IMR-90 (cell line): ENCODE measurements at regions not wholly inside any gene's neighbourhood (a gene's known extent, or its start where the extent isn't known, plus 50 kb on each side); places are given as distances from the start of the nearest gene placed in this dataset.

Source experiments
- ATAC-seq: fragments of 200-7000 bp; cut with Tn5 transposase; 2 replicates; pipeline ENCODE4 v1.9.1; 2020; ENCODE audit warnings: low read depth, mild to moderate bottlenecking, moderate library complexity
- BruUV-seq: library from RNA; stranded (reverse); fragments of 400-500 nt; replicated peaks from 2 replicates; lab custom pipeline; 2021; lab: Mats Ljungman, UMichigan
- CTCF ChIA-PET: fragments of 300-600 bp; formaldehyde crosslinking; extraction: SDS; loops from one replicate; lab custom pipeline; 2021; ENCODE audit warnings: antibody characterized with exemption; lab: Yijun Ruan, JAX
- POLR2A ChIA-PET: fragments of 300-600 bp; sonication (Branson Sonifier 250); formaldehyde crosslinking; loops from one replicate; lab custom pipeline; 2022; ENCODE audit warnings: antibody characterized with exemption; ENCODE audit not compliant: unreplicated experiment; lab: Charles Lee
- DNase-seq: peaks from one replicate; pipeline ENCODE4 v3.0.0; 2013
- H2AFZ ChIP-seq: replicated peaks from 2 replicates; pipeline ENCODE3; 2013; ENCODE audit warnings: low read length, mild to moderate bottlenecking; ENCODE audit not compliant: poor library complexity
- H2AK5ac ChIP-seq: 2 replicates; pipeline ENCODE4 v1.6.1; 2013; ENCODE audit warnings: low read depth, low read length, inconsistent platforms
- H2AK9ac ChIP-seq: replicated peaks from 2 replicates; pipeline ENCODE3; 2013; ENCODE audit warnings: mild to moderate bottlenecking, low read depth, low read length, moderate library complexity; ENCODE audit not compliant: poor library complexity
- H2BK120ac ChIP-seq: 2 replicates; pipeline ENCODE4 v1.6.1; 2013; ENCODE audit warnings: low read depth, low read length, inconsistent platforms
- H2BK15ac ChIP-seq: 3 replicates; pipeline ENCODE4 v1.6.1; 2013; ENCODE audit warnings: low read depth, low read length, inconsistent platforms
- H2BK20ac ChIP-seq: 2 replicates; pipeline ENCODE4 v1.6.1; 2013; ENCODE audit warnings: low read depth, mild to moderate bottlenecking, inconsistent platforms, low read length, moderate library complexity
- H2BK5ac ChIP-seq: 2 replicates; pipeline ENCODE4 v1.6.1; 2013; ENCODE audit warnings: mild to moderate bottlenecking, low read depth, low read length, inconsistent platforms; ENCODE audit not compliant: poor library complexity, severe bottlenecking
- H3K14ac ChIP-seq: replicated peaks from 2 replicates; pipeline ENCODE4 v1.6.1; 2013; ENCODE audit warnings: low read depth, low read length, inconsistent platforms
- H3K18ac ChIP-seq: 2 replicates; pipeline ENCODE4 v1.6.1; 2013; ENCODE audit warnings: low read depth, low read length, control low read depth
- H3K23ac ChIP-seq: 2 replicates; pipeline ENCODE4 v1.6.1; 2013; ENCODE audit warnings: low read depth, low read length, inconsistent platforms
- H3K27ac ChIP-seq: 2 replicates; pipeline ENCODE4 v1.5.1; 2013; ENCODE audit warnings: mild to moderate bottlenecking, control low read depth, low read length; ENCODE audit not compliant: insufficient read depth
- H3K27me3 ChIP-seq: 2 replicates; pipeline ENCODE4 v1.6.1; 2013; ENCODE audit warnings: low read length; ENCODE audit not compliant: control insufficient read depth, insufficient read depth
- H3K36me3 ChIP-seq: 2 replicates; pipeline ENCODE4 v1.6.1; 2013; ENCODE audit warnings: low read length, mixed read lengths; ENCODE audit not compliant: control insufficient read depth, insufficient read depth
- H3K4ac ChIP-seq: 2 replicates; pipeline ENCODE4 v1.6.1; 2013; ENCODE audit warnings: low read depth, low read length, inconsistent platforms
- H3K4me1 ChIP-seq: 2 replicates; pipeline ENCODE4 v1.6.1; 2013; ENCODE audit warnings: low read length, mixed read lengths; ENCODE audit not compliant: control insufficient read depth, insufficient read depth
- H3K4me2 ChIP-seq: 2 replicates; pipeline ENCODE4 v1.6.1; 2013; ENCODE audit warnings: low read depth, mild to moderate bottlenecking, control low read depth, low read length, moderate library complexity
- H3K4me3 ChIP-seq: 2 replicates; pipeline ENCODE4 v1.5.1; 2013; ENCODE audit warnings: low read depth, mild to moderate bottlenecking, control low read depth, low read length, moderate library complexity; ENCODE audit not compliant: insufficient read depth
- H3K56ac ChIP-seq: 2 replicates; pipeline ENCODE4 v1.6.1; 2013; ENCODE audit warnings: low read length, inconsistent platforms; ENCODE audit not compliant: insufficient read depth; ENCODE audit errors: extremely low read depth
- H3K79me1 ChIP-seq, 2 experiments: 2 replicates each; pipeline ENCODE4 v1.6.1; 2013; ENCODE audit warnings: low read length in 2 of 2, inconsistent platforms in 1 of 2, low read depth in 1 of 2
- H3K9ac ChIP-seq: 2 replicates; pipeline ENCODE4 v1.6.1; 2013; ENCODE audit warnings: low read depth, low read length, control low read depth
- H3K9me1 ChIP-seq: 2 replicates; pipeline ENCODE4 v1.6.1; 2013; ENCODE audit warnings: low read length, inconsistent platforms; ENCODE audit not compliant: insufficient read depth
- H3K9me3 ChIP-seq: 2 replicates; pipeline ENCODE4 v1.6.1; 2013; ENCODE audit warnings: low read length; ENCODE audit not compliant: control insufficient read depth, insufficient read depth
- H4K20me1 ChIP-seq: 2 replicates; pipeline ENCODE4 v1.6.1; 2013; ENCODE audit warnings: low read length, inconsistent platforms; ENCODE audit not compliant: insufficient read depth
- H4K5ac ChIP-seq: 2 replicates; pipeline ENCODE4 v1.6.1; 2013; ENCODE audit warnings: mild to moderate bottlenecking, low read depth, low read length, control low read depth
- H4K8ac ChIP-seq, 2 experiments: 2 replicates each; pipeline ENCODE4 v1.6.1; 2013; ENCODE audit warnings: low read depth in 2 of 2, low read length in 2 of 2, control low read depth in 1 of 2, inconsistent platforms in 1 of 2
- H4K91ac ChIP-seq: 2 replicates; pipeline ENCODE4 v1.6.1; 2013; ENCODE audit warnings: low read depth, low read length, inconsistent platforms; ENCODE audit not compliant: insufficient read depth
- CEBPB ChIP-seq: IDR thresholded peaks from 2 replicates; pipeline ENCODE4 v1.6.1; 2012; ENCODE audit warnings: low read depth, low read length, improper control_type of control experiment
- SMC3 ChIP-seq: fragments of 150-350 bp; IDR thresholded peaks from 2 replicates; pipeline ENCODE4 v1.6.1; 2016; ENCODE audit warnings: low read depth, mild to moderate bottlenecking, antibody characterized with exemption, low read length, moderate library complexity
- WGBS, 2 experiments: methylation state at CpG; one replicate each; pipeline versions ENCODE4 v1.1.5 to v1.1.7; 2013; ENCODE audit warnings: missing lambda C conversion rate in 2 of 2; ENCODE audit not compliant: insufficient read length in 1 of 2; ENCODE audit errors: extremely low coverage in 2 of 2; 5-methylcytosine and 5-hydroxymethylcytosine counted together
- dilution Hi-C: fragments of 300-500 bp; cut with HindIII; formaldehyde crosslinking; loops from one replicate; pipeline ENCODE4 v1.14.3; 2018; ENCODE audit warnings: low sequenced_read_pairs; ENCODE audit not compliant: unreplicated experiment
- in situ Hi-C: fragments of 300-500 bp; cut with MboI; formaldehyde crosslinking; loops from 3 replicates; pipeline ENCODE4 v1.14.3; 2019; ENCODE audit warnings: low sequenced_read_pairs, inconsistent platforms, mixed read lengths
- intact Hi-C: fragments of 100-400 bp; cut with micrococcal nuclease; formaldehyde crosslinking; loops from 2 replicates; pipeline ENCODE4 v1.10.0; 2022

GRCh38 chr2:172293952-172294351 is 133.4 kb upstream of the ITGA6 start:
- Histone ChIP-seq H3K9me1 (no peaks in the 10 kb centered on the region), H3K4ac (no peak overlapping the region), H3K23ac (no peak overlapping the region), H3K27ac (no peak overlapping the region), H4K91ac (no peak overlapping the region), H3K4me2 (no peak overlapping the region), H3K4me3 (no peak overlapping the region), H2BK120ac (no peak overlapping the region), H2BK15ac (no peak overlapping the region), H3K56ac (no peak overlapping the region), H3K9ac (no peak overlapping the region), H3K79me1 (no peaks in the 10 kb centered on the region), H3K4me1 (peaks cover 6% of the 10 kb centered on the region; the same call in 1 of the 2 replicates), H2AFZ (peak overlapping the region; percentile 70), H2BK20ac (no peak overlapping the region), H4K5ac (no peak overlapping the region; the same call in 1 of the 2 replicates), H3K36me3 (no peaks in the 10 kb centered on the region), H2BK5ac (no peak overlapping the region), H2AK5ac (no peak overlapping the region), H4K20me1 (no peaks in the 10 kb centered on the region), H3K27me3 (no peaks in the 10 kb centered on the region), H3K9me3 (no peaks in the 10 kb centered on the region), H4K8ac (peak overlapping the region in 1 of 2 experiments; percentile 34; a peak in 1 of 4 replicates), H3K14ac (no peak overlapping the region), H3K18ac (peak overlapping the region; percentile 45; the same call in 1 of the 2 replicates), H2AK9ac (no peak overlapping the region)
- CTCF ChIA-PET = interaction anchor here (0.6 kb wide), 2 partner anchors 158 to 1872 kb away, joined by 3 read pairs; no protein-coding TSS in a partner anchor
- TF ChIP-seq CEBPB (peak; percentile 68), SMC3 (no peak)
- BruUV-seq = no TSS peak
- peak; percentile 62 for DNase-seq
- POLR2A ChIA-PET = interaction anchor here (0.5 to 0.7 kb wide), 2 partner anchors 15 to 20 kb away, joined by 3 read pairs; no protein-coding TSS in a partner anchor
- dilution Hi-C loops (no loop called here), in situ Hi-C loops (no loop called here), intact Hi-C loops (no loop called here)
- WGBS, 2 experiments = 50% methylated on average over 1 of the region's 6 CpGs; no CpG with 5 or more reads in 1 of the 2 experiments
- ATAC-seq = peak; percentile 81
